Psoas muscle (tissue), 7 donors: ENCODE measurements at regions not wholly inside any gene's neighbourhood (a gene's known extent, or its start where the extent isn't known, plus 50 kb on each side); places are given as distances from the start of the nearest gene placed in this dataset.
"Not testable (repeated sequence)": the region's sequence is repeated elsewhere in the genome, so short reads cannot be mapped to it uniquely, and the experiment has no call there.

ENCODE experiments used
- ATAC-seq, 4 donors: fragments of 200-7000 bp; cut with Tn5 transposase; one replicate each; pipeline ENCODE4 v1.9.1; 2020; ENCODE audit warnings: moderate library complexity in 3 of 4, mild to moderate bottlenecking in 2 of 4
- DNase-seq, 2 donors: peaks; one replicate each; pipeline ENCODE4 v3.0.0-alpha.2; 2020
- H3K27ac ChIP-seq: fragments of 200-600 bp; one replicate; pipeline ENCODE4 v1.8.0; 2022
- H3K27me3 ChIP-seq, 3 donors: fragments of 200-600 bp in 1 of 3; one replicate each; pipeline versions ENCODE4 v1.6.1 to v1.8.0; 2013 to 2022; ENCODE audit warnings: low read length in 2 of 3, mild to moderate bottlenecking in 2 of 3, moderate library complexity in 1 of 3; ENCODE audit not compliant: insufficient read depth in 3 of 3
- H3K36me3 ChIP-seq, 2 donors: fragments of 200-600 bp in 1 of 2; one replicate each; pipeline versions ENCODE4 v1.6.1 to v1.8.0; 2013 to 2022; ENCODE audit warnings: low read depth in 1 of 2, mild to moderate bottlenecking in 1 of 2, moderate library complexity in 1 of 2; ENCODE audit not compliant: insufficient read depth in 1 of 2
- H3K4me1 ChIP-seq: fragments of 200-600 bp; one replicate; pipeline ENCODE4 v1.8.0; 2022
- H3K4me3 ChIP-seq: fragments of 200-600 bp; one replicate; pipeline ENCODE4 v1.8.0; 2022; ENCODE audit warnings: mild to moderate bottlenecking
- H3K9me3 ChIP-seq: fragments of 200-600 bp; one replicate; pipeline ENCODE4 v1.8.0; 2022
- CTCF ChIP-seq: fragments of 200-600 bp; IDR thresholded peaks from one replicate; pipeline ENCODE4 v1.8.0; 2022; ENCODE audit warnings: antibody characterized with exemption
- WGBS, 3 donors: extraction: QIAGEN DNeasy Blood & Tissue Kit; methylation state at CpG; one replicate each; pipeline versions ENCODE4 v1.1.6 to v1.1.7; 2013; 5-methylcytosine and 5-hydroxymethylcytosine counted together
- intact Hi-C, 2 donors: fragments of 100-400 bp; cut with DNase I; formaldehyde crosslinking; loops; one replicate each; pipeline versions ENCODE4 v1.11.0 to v1.14.2; 2022
- donor health status: healthy with polysubstance abuse.
- donor health status: DM: no; HTN: no; CAD: no; lungs with moderate emphysema.
- donor health status: Bipolar disorder and iron deficiency.
- donor health status: healthy.
- donor health status: DM: yes; HTN: yes; CAD: no.
- donor health status: DM: no; HTN: no; CAD: no.
- donor health status: DM: yes; HTN: yes; CAD: no.

DNA sequence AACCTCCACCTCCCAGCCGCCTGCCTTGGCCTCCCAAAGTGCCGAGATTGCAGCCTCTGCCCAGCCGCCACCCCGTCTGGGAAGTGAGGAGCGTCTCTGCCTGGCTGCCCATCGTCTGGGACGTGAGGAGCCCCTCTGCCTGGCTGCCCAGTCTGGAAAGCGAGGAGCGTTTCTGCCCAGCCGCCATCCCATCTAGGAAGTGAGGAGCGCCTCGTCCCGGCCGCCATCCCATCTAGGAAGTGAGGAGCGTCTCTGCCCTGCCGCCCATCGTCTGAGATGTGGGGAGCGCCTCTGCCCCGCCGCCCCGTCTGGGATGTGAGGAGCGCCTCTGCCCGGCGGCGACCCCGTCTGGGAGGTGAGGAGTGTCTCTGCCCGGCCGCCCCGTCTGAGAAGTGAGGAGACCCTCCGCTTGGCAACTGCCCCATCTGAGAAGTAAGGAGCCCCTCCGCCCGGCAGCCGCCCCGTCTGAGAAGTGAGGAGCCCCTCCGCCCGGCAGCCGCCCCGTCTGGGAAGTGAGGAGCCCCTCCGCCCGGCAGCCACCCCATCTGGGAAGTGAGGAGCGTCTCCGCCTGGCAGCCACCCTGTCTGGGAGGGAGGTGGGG lies 175.8 kb upstream of the CRIM1 start:
- ATAC-seq, H3K4me3 ChIP-seq, DNase-seq, intact Hi-C loops, H3K27me3 ChIP-seq, H3K27ac ChIP-seq, H3K9me3 ChIP-seq, H3K36me3 ChIP-seq, H3K4me1 ChIP-seq: not testable (repeated sequence)
- 92 to 96% (median 92%) methylated on average over 27 to 40 of the region's 42 CpGs for WGBS, 3 donors

DNA sequence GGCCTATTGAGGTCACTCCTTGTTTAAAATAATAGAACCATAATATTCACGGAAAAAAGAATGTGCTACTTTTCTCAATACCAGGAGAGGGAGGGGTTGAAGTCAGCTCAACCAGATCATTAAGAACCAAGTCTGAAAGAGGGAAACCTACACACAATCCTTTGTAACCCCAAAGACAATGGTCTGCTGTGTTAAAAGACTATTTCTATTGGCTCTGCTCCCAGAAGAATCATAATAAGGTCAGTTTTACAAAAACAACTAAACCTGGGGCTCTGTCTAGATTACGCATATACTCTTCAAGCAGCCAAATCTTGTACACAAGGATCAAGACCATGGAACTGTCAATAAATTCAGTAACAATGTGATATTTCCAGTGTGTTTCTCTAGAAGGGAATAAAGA lies 177.2 kb upstream of the CRIM1 start:
- no peak overlapping the region for H3K27ac ChIP-seq
- no peak for ATAC-seq
- H3K9me3 ChIP-seq, result no peaks in the 10 kb centered on the region
- no peaks in the 10 kb centered on the region for H3K36me3 ChIP-seq
- H3K4me1 ChIP-seq, result no peaks in the 10 kb centered on the region
- 76 to 79% (median 78%) methylated on average over 2 of the region's 2 CpGs for WGBS, 3 donors
- no peak overlapping the region for H3K4me3 ChIP-seq
- intact Hi-C loops, result no loop called here
- H3K27me3 ChIP-seq, result peaks cover 0 to 3% (median 0%) of the 10 kb centered on the region in 3 donors
- no peak for TF ChIP-seq CTCF
- DNase-seq, result no peak

GRCh38 chr2:36177282-36177681 lies 178.3 kb upstream of the CRIM1 start:
- Histone ChIP-seq H3K27me3 (peaks cover 0 to 3% (median 0%) of the 10 kb centered on the region in 3 donors), H3K4me3 (no peak overlapping the region), H3K27ac (no peak overlapping the region), H3K9me3 (no peaks in the 10 kb centered on the region), H3K4me1 (no peaks in the 10 kb centered on the region), H3K36me3 (no peaks in the 10 kb centered on the region)
- DNase-seq (no peak), ATAC-seq (no peak)
- 63 to 77% (median 74%) methylated on average over 2 of the region's 2 CpGs for WGBS, 3 donors
- intact Hi-C loops, result no loop called here
- no peak for TF ChIP-seq CTCF

- H3K36me3 ChIP-seq, result no peaks in the 10 kb centered on the region
- no peak overlapping the region for H3K27ac ChIP-seq
- intact Hi-C loops, result no loop called here
- no peaks in the 10 kb centered on the region for H3K9me3 ChIP-seq
- no peaks in the 10 kb centered on the region for H3K4me1 ChIP-seq
- peaks cover 0 to 3% (median 0%) of the 10 kb centered on the region in 3 donors for H3K27me3 ChIP-seq
- no peak for TF ChIP-seq CTCF
- DNase-seq, result no peak
- H3K4me3 ChIP-seq, result no peak overlapping the region
- 85 to 89% (median 89%) methylated on average over 1 of the region's 1 CpG for WGBS, 3 donors
- no peak for ATAC-seq
Observed at GRCh38 chr2:36174920-36175319, 180.7 kb upstream of the CRIM1 start.

DNA sequence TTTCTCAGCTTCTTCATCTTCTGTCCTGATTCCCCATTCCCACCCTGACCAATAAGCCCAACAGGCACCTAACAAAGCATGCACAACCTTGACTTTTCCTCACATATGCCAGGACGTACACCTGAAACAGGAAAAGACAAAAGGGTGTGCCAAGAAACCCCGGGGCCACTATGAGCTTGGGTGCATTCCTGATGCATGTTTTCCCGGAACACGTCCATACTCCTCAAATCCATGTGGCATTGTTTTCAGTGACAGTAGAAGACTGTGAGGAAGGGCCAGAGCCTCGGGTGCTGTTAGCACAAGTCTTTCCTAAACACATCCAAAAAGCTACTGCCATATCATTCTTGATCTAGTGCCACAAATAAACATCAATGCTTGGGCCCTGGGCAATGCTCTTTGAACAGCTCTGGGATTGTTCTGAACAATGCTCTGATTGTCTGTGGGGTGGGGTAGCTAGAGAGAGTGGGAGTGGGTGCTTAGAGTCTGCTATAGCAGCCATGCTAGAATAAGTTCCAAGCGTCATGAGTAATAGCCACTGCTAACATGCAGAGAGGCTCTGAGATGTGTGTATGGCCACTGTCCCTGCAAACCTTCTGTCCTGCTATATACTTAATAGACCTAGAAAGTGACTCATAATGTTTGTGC lies 181.7 kb upstream of the CRIM1 start:
- 51 to 63% (median 53%) methylated on average over 6 of the region's 6 CpGs for WGBS, 3 donors
- H3K4me3 ChIP-seq, result no peak overlapping the region
- intact Hi-C loops, result no loop called here
- H3K27ac ChIP-seq, result no peak overlapping the region
- no peaks in the 10 kb centered on the region for H3K9me3 ChIP-seq
- no peak for TF ChIP-seq CTCF
- no peaks in the 10 kb centered on the region for H3K4me1 ChIP-seq
- no peaks in the 10 kb centered on the region for H3K36me3 ChIP-seq
- ATAC-seq (no peak), DNase-seq (no peak)
- H3K27me3 ChIP-seq, result peaks cover 0 to 3% (median 0%) of the 10 kb centered on the region in 3 donors
